Calu3 (cell line): ENCODE measurements at regions not wholly inside any gene's neighbourhood (a gene's known extent, or its start where the extent isn't known, plus 50 kb on each side); places are given as distances from the start of the nearest gene placed in this dataset.

Source experiments
- BruUV-seq: library from RNA; stranded (reverse); fragments of 400-500 nt; replicated peaks from 2 replicates; lab custom pipeline; 2021; lab: Mats Ljungman, UMichigan
- CTCF ChIA-PET: fragments of 300-600 bp; sonication (Branson Sonifier 250); formaldehyde crosslinking; loops from one replicate; lab custom pipeline; 2022; ENCODE audit warnings: antibody characterized with exemption; lab: Charles Lee
- DNase-seq: peaks from one replicate; pipeline ENCODE4 v3.0.0; 2022
- H3K27ac Mint-ChIP-seq: one replicate; pipeline ENCODE4 v1.8.0; 2022; ENCODE audit warnings: mixed read lengths; ENCODE audit not compliant: unreplicated experiment
- H3K27me3 Mint-ChIP-seq: one replicate; pipeline ENCODE4 v1.8.0; 2022; ENCODE audit warnings: mixed read lengths; ENCODE audit not compliant: unreplicated experiment
- H3K36me3 Mint-ChIP-seq: one replicate; pipeline ENCODE4 v1.8.0; 2022; ENCODE audit warnings: mild to moderate bottlenecking, moderate library complexity, mixed read lengths; ENCODE audit not compliant: insufficient read depth, unreplicated experiment
- H3K4me1 Mint-ChIP-seq: one replicate; pipeline ENCODE4 v1.8.0; 2022; ENCODE audit warnings: mild to moderate bottlenecking, low read depth, mixed read lengths; ENCODE audit not compliant: unreplicated experiment
- H3K4me3 Mint-ChIP-seq: one replicate; pipeline ENCODE4 v1.8.0; 2022; ENCODE audit warnings: mild to moderate bottlenecking, low read depth, moderate library complexity, mixed read lengths; ENCODE audit not compliant: unreplicated experiment
- H3K9me3 Mint-ChIP-seq: one replicate; pipeline ENCODE4 v1.8.0; 2022; ENCODE audit warnings: low read depth, mixed read lengths; ENCODE audit not compliant: unreplicated experiment
- intact Hi-C: fragments of 100-400 bp; cut with micrococcal nuclease; formaldehyde crosslinking; loops from one replicate; pipeline ENCODE4 v1.10.0; 2022; ENCODE audit not compliant: unreplicated experiment
- TF ChIP-seq, protein P1 (sequence below): fragments of 200-600 bp; IDR thresholded peaks from one replicate; pipeline ENCODE4 v1.8.0; 2022; ENCODE audit warnings: antibody characterized with exemption; ENCODE audit not compliant: unreplicated experiment

DNA sequence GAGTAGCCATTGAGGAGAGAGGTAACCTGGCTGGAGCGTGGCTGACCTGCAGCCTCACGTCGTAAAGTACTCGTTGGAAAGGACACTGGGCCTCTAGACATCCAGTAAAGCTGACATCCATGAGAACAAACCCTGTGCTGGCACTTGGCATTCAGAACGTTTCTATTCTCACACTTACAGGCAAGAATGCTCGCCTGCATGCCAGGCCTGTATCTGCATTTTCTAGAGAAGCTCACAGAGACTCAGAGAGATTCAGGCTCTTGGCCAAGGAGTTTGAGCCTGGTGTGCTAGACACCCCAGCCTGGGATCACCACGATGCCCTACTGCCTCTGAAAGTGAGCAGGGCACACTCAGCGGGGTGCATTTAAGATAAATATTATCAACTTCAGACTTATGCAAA is 379.8 kb upstream of the CDH4 start:
- CTCF ChIA-PET = no interaction called here
- BruUV-seq = no TSS peak
- Mint-ChIP-seq H3K4me1 (no peaks in the 10 kb centered on the region), H3K27me3 (no peaks in the 10 kb centered on the region), H3K4me3 (no peak overlapping the region), H3K9me3 (peaks cover 17% of the 10 kb centered on the region), H3K36me3 (peaks cover 4% of the 10 kb centered on the region), H3K27ac (no peak overlapping the region)
- TF ChIP-seq, protein P1, sequence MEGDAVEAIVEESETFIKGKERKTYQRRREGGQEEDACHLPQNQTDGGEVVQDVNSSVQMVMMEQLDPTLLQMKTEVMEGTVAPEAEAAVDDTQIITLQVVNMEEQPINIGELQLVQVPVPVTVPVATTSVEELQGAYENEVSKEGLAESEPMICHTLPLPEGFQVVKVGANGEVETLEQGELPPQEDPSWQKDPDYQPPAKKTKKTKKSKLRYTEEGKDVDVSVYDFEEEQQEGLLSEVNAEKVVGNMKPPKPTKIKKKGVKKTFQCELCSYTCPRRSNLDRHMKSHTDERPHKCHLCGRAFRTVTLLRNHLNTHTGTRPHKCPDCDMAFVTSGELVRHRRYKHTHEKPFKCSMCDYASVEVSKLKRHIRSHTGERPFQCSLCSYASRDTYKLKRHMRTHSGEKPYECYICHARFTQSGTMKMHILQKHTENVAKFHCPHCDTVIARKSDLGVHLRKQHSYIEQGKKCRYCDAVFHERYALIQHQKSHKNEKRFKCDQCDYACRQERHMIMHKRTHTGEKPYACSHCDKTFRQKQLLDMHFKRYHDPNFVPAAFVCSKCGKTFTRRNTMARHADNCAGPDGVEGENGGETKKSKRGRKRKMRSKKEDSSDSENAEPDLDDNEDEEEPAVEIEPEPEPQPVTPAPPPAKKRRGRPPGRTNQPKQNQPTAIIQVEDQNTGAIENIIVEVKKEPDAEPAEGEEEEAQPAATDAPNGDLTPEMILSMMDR = no peak
- no peak for DNase-seq
- intact Hi-C loops = no loop called here

DNA sequence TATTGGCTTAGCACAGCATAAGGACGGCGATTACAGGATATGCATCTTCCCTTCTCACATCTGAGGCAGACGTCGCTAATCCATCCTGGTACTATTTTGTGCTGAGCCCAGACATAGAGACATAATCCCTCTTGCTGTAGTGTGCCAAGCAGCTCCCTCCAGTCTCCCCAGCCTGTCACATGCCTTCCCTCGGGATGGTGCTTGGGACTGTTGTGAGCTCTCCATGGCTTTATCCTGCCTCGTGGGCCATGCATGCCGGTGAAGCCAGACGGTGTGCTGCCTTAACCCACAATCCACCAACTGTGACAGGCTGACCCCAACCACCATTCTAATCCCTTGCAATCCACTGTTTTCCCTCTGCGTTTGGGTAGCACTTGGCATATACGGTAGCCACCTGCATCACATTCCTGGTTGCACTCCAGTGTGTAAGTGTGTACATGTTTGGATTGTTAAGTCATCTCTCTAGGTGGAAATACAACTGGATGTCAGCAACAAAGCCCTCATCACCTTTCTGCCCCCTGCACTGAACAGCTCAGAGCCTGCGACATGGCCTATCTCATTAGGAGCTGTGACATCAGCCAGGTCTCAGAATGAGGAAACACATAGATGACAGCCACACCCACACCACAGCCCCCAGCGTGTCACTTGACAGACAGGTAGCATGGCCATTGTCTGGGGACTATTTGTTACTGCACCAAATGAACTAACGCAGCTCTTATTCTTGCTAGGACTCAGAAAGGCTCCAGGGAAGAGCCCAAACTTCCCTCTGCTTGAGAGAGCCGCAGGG is 374.8 kb upstream of the CDH4 start:
- intact Hi-C loops = no loop called here
- H3K36me3 Mint-ChIP-seq = no peaks in the 10 kb centered on the region
- H3K9me3 Mint-ChIP-seq = peaks cover 14% of the 10 kb centered on the region
- CTCF ChIA-PET = interaction anchor here (0.6 kb wide), 1 partner anchor 757 kb away, joined by 3 read pairs; no protein-coding TSS in a partner anchor
- TF ChIP-seq, protein P1 = no peak
- no peak for DNase-seq
- no peaks in the 10 kb centered on the region for H3K27me3 Mint-ChIP-seq
- H3K27ac Mint-ChIP-seq = no peak overlapping the region
- H3K4me3 Mint-ChIP-seq = no peak overlapping the region
- H3K4me1 Mint-ChIP-seq = no peaks in the 10 kb centered on the region
- no TSS peak for BruUV-seq

DNA sequence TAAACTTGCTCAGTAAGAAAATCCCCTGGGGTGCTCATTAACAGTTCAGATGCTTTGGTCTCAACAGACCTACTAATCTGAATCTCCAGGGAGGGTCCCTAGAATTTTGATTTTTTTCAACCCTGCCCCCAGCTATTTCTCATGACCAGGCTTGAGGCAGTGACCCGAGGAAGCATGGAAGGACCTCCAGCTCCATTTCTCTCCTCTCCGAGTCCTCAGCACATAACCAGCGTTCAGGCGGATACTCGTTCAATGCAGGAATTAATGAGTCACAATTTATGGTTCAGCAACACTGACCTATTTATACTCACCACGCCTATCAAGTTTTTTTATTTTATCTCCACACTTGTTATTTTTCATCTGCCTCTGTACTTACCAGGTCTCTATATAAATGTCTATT is 369.2 kb upstream of the CDH4 start:
- Mint-ChIP-seq H3K27ac (no peak overlapping the region), H3K27me3 (no peaks in the 10 kb centered on the region), H3K36me3 (no peaks in the 10 kb centered on the region), H3K9me3 (peaks cover 5% of the 10 kb centered on the region), H3K4me1 (no peaks in the 10 kb centered on the region), H3K4me3 (no peak overlapping the region)
- CTCF ChIA-PET = no interaction called here
- intact Hi-C loops = no loop called here
- TF ChIP-seq, protein P1 = no peak
- DNase-seq = no peak
- BruUV-seq = no TSS peak

GRCh38 chr20:60883496-60883895 is 368.6 kb upstream of the CDH4 start:
- TF ChIP-seq, protein P1 = no peak
- H3K9me3 Mint-ChIP-seq = peaks cover 6% of the 10 kb centered on the region
- H3K36me3 Mint-ChIP-seq = no peaks in the 10 kb centered on the region
- DNase-seq = no peak
- H3K4me3 Mint-ChIP-seq = no peak overlapping the region
- H3K27ac Mint-ChIP-seq = no peak overlapping the region
- H3K27me3 Mint-ChIP-seq = no peaks in the 10 kb centered on the region
- BruUV-seq = no TSS peak
- H3K4me1 Mint-ChIP-seq = no peaks in the 10 kb centered on the region
- CTCF ChIA-PET = no interaction called here
- intact Hi-C loops = no loop called here
